ENCODE measurements at regions not wholly inside any gene's neighbourhood (a gene's known extent, or its start where the extent isn't known, plus 50 kb on each side); places are given as distances from the start of the nearest gene placed in this dataset.

DNA sequence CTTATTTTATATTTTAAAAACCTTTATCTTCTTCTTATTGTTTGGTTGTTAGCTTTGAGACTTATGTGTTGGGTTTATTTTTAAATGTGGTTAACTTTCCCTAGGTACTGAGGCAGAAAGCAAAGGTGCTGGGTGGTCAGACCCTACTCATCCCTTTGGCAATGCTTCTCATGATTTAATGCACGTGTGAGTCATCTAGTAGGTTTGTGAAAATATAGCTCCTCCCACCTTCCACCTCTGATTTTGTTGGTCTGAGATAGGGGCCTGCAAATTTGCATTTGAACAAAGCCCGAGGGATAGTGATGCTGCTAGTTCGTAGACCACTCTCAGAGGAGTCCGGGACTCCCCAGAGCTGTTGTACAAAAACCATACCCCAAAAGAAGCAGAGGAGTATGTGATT is 771.3 kb upstream of the ARGLU1 start:
- TF ChIP-seq, protein P1, sequence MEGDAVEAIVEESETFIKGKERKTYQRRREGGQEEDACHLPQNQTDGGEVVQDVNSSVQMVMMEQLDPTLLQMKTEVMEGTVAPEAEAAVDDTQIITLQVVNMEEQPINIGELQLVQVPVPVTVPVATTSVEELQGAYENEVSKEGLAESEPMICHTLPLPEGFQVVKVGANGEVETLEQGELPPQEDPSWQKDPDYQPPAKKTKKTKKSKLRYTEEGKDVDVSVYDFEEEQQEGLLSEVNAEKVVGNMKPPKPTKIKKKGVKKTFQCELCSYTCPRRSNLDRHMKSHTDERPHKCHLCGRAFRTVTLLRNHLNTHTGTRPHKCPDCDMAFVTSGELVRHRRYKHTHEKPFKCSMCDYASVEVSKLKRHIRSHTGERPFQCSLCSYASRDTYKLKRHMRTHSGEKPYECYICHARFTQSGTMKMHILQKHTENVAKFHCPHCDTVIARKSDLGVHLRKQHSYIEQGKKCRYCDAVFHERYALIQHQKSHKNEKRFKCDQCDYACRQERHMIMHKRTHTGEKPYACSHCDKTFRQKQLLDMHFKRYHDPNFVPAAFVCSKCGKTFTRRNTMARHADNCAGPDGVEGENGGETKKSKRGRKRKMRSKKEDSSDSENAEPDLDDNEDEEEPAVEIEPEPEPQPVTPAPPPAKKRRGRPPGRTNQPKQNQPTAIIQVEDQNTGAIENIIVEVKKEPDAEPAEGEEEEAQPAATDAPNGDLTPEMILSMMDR (IDR thresholded peaks at IDR 0.05; ENCODE audit: poor library complexity): no peak
- TF ChIP-seq EZH2 (IDR thresholded peaks at IDR 0.05; ENCODE audit: borderline replicate concordance): no peak

Data from hepatocyte (in vitro differentiated cells).